ENCODE measurements at regions not wholly inside any gene's neighbourhood (a gene's known extent, or its start where the extent isn't known, plus 50 kb on each side); places are given as distances from the start of the nearest gene placed in this dataset.

DNA sequence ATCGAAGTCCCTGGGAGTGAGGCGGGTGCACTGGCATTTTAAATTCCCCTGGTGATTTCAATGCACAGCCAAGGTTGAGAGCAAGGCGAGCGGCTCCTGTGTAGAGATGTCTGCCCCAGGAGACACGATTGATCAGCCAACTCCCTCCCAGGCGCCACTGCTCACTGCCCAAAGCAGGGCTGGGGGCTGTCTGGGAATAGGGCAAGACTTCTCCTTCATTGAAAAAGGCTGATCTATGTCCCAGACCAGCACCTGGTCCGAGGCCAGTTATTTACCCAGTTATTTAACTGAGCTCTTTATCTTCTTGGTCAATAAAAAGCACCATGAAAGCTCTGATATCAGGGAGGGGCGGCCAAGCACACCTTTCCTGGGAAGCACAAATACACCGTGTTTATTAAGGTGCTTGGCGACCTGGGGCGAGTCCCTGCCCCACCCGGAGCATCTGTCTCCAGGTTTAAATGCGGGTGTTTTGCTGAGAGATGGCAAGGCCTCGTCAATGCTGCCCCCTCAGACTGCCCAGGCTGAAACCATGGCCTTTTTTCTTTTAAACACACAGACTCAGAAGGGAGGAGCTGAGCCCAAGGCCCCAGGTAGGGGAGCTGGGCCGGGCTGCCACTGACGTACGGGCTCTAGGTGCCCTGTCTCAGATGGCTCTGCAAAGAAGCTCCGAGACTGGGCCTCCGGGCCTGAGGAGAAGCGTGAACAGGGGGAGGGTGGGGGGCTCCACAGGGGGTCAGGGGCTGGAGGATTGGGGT, 73.9 kb upstream of the HPCAL1 start:
- Mint-ChIP-seq H3K27me3 (ENCODE audit: insufficient read depth, low read depth, poor library complexity) (peaks cover 6% of the 10 kb centered on the region), H3K4me1 (peaks cover 18% of the 10 kb centered on the region), H3K27ac (no peak overlapping the region), H3K36me3 (ENCODE audit: low read depth) (no peaks in the 10 kb centered on the region; the same call in 2 of the 3 replicates), H3K4me3 (no peak overlapping the region), H3K9me3 (no peaks in the 10 kb centered on the region; the same call in 2 of the 3 replicates)
- ATAC-seq (no peak), DNase-seq (ENCODE audit: low spot score) (no peak)
- TF ChIP-seq POLR2AphosphoS5 (IDR thresholded peaks at IDR 0.05; ENCODE audit: low read depth) (no peak), EZH2 (IDR thresholded peaks at IDR 0.05; ENCODE audit: low read depth, unreplicated experiment) (no peak), NANOG (IDR thresholded peaks at IDR 0.05; ENCODE audit: borderline replicate concordance) (no peak), EZH2phosphoT487 (IDR thresholded peaks at IDR 0.05; ENCODE audit: unreplicated experiment) (no peak), STAT1 (IDR thresholded peaks at IDR 0.05; ENCODE audit: unreplicated experiment) (no peak), JUNB (IDR thresholded peaks at IDR 0.05; ENCODE audit: unreplicated experiment) (no peak), CREB1 (CRISPR knock-in tag; IDR thresholded peaks at IDR 0.05; ENCODE audit: low read depth) (no peak), ZNF331 (CRISPR knock-in tag; IDR thresholded peaks at IDR 0.05; ENCODE audit: low read depth) (no peak), ZNF114 (CRISPR knock-in tag; IDR thresholded peaks at IDR 0.05) (no peak)
- TF ChIP-seq, protein P1, sequence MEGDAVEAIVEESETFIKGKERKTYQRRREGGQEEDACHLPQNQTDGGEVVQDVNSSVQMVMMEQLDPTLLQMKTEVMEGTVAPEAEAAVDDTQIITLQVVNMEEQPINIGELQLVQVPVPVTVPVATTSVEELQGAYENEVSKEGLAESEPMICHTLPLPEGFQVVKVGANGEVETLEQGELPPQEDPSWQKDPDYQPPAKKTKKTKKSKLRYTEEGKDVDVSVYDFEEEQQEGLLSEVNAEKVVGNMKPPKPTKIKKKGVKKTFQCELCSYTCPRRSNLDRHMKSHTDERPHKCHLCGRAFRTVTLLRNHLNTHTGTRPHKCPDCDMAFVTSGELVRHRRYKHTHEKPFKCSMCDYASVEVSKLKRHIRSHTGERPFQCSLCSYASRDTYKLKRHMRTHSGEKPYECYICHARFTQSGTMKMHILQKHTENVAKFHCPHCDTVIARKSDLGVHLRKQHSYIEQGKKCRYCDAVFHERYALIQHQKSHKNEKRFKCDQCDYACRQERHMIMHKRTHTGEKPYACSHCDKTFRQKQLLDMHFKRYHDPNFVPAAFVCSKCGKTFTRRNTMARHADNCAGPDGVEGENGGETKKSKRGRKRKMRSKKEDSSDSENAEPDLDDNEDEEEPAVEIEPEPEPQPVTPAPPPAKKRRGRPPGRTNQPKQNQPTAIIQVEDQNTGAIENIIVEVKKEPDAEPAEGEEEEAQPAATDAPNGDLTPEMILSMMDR (conservative IDR thresholded peaks at IDR 0.05; ENCODE audit: low read depth in 2 of 2): no peak
- TF ChIP-seq, protein P2, sequence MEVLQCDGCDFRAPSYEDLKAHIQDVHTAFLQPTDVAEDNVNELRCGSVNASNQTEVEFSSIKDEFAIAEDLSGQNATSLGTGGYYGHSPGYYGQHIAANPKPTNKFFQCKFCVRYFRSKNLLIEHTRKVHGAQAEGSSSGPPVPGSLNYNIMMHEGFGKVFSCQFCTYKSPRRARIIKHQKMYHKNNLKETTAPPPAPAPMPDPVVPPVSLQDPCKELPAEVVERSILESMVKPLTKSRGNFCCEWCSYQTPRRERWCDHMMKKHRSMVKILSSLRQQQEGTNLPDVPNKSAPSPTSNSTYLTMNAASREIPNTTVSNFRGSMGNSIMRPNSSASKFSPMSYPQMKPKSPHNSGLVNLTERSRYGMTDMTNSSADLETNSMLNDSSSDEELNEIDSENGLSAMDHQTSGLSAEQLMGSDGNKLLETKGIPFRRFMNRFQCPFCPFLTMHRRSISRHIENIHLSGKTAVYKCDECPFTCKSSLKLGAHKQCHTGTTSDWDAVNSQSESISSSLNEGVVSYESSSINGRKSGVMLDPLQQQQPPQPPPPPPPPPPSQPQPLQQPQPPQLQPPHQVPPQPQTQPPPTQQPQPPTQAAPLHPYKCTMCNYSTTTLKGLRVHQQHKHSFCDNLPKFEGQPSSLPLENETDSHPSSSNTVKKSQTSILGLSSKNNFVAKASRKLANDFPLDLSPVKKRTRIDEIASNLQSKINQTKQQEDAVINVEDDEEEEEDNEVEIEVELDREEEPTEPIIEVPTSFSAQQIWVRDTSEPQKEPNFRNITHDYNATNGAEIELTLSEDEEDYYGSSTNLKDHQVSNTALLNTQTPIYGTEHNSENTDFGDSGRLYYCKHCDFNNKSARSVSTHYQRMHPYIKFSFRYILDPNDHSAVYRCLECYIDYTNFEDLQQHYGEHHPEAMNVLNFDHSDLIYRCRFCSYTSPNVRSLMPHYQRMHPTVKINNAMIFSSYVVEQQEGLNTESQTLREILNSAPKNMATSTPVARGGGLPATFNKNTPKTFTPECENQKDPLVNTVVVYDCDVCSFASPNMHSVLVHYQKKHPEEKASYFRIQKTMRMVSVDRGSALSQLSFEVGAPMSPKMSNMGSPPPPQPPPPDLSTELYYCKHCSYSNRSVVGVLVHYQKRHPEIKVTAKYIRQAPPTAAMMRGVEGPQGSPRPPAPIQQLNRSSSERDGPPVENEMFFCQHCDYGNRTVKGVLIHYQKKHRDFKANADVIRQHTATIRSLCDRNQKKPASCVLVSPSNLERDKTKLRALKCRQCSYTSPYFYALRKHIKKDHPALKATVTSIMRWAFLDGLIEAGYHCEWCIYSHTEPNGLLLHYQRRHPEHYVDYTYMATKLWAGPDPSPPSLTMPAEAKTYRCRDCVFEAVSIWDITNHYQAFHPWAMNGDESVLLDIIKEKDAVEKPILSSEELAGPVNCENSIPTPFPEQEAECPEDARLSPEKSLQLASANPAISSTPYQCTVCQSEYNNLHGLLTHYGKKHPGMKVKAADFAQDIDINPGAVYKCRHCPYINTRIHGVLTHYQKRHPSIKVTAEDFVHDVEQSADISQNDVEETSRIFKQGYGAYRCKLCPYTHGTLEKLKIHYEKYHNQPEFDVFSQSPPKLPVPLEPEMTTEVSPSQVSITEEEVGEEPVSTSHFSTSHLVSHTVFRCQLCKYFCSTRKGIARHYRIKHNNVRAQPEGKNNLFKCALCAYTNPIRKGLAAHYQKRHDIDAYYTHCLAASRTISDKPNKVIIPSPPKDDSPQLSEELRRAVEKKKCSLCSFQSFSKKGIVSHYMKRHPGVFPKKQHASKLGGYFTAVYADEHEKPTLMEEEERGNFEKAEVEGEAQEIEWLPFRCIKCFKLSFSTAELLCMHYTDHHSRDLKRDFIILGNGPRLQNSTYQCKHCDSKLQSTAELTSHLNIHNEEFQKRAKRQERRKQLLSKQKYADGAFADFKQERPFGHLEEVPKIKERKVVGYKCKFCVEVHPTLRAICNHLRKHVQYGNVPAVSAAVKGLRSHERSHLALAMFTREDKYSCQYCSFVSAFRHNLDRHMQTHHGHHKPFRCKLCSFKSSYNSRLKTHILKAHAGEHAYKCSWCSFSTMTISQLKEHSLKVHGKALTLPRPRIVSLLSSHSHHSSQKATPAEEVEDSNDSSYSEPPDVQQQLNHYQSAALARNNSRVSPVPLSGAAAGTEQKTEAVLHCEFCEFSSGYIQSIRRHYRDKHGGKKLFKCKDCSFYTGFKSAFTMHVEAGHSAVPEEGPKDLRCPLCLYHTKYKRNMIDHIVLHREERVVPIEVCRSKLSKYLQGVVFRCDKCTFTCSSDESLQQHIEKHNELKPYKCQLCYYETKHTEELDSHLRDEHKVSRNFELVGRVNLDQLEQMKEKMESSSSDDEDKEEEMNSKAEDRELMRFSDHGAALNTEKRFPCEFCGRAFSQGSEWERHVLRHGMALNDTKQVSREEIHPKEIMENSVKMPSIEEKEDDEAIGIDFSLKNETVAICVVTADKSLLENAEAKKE (CRISPR knock-in tag; IDR thresholded peaks at IDR 0.05): no peak
- TF ChIP-seq, protein P3, sequence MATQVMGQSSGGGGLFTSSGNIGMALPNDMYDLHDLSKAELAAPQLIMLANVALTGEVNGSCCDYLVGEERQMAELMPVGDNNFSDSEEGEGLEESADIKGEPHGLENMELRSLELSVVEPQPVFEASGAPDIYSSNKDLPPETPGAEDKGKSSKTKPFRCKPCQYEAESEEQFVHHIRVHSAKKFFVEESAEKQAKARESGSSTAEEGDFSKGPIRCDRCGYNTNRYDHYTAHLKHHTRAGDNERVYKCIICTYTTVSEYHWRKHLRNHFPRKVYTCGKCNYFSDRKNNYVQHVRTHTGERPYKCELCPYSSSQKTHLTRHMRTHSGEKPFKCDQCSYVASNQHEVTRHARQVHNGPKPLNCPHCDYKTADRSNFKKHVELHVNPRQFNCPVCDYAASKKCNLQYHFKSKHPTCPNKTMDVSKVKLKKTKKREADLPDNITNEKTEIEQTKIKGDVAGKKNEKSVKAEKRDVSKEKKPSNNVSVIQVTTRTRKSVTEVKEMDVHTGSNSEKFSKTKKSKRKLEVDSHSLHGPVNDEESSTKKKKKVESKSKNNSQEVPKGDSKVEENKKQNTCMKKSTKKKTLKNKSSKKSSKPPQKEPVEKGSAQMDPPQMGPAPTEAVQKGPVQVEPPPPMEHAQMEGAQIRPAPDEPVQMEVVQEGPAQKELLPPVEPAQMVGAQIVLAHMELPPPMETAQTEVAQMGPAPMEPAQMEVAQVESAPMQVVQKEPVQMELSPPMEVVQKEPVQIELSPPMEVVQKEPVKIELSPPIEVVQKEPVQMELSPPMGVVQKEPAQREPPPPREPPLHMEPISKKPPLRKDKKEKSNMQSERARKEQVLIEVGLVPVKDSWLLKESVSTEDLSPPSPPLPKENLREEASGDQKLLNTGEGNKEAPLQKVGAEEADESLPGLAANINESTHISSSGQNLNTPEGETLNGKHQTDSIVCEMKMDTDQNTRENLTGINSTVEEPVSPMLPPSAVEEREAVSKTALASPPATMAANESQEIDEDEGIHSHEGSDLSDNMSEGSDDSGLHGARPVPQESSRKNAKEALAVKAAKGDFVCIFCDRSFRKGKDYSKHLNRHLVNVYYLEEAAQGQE (IDR thresholded peaks at IDR 0.05; ENCODE audit: unreplicated experiment): no peak
- TF ChIP-seq, protein P4, sequence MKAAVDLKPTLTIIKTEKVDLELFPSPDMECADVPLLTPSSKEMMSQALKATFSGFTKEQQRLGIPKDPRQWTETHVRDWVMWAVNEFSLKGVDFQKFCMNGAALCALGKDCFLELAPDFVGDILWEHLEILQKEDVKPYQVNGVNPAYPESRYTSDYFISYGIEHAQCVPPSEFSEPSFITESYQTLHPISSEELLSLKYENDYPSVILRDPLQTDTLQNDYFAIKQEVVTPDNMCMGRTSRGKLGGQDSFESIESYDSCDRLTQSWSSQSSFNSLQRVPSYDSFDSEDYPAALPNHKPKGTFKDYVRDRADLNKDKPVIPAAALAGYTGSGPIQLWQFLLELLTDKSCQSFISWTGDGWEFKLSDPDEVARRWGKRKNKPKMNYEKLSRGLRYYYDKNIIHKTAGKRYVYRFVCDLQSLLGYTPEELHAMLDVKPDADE (IDR thresholded peaks at IDR 0.05): no peak
- H3K27me3 ChIP-seq (ENCODE audit: insufficient read depth): no peaks in the 10 kb centered on the region
- H3F3A ChIP-seq (replicated peaks; ENCODE audit: low read depth): no peaks in the 10 kb centered on the region
- no peaks in the 10 kb centered on the region for H3K9me2 ChIP-seq (ENCODE audit: insufficient read depth)
- no peaks in the 10 kb centered on the region for H3K79me2 ChIP-seq (replicated peaks; ENCODE audit: insufficient read depth)
- H3K4me3 ChIP-seq: no peak overlapping the region
- no peak overlapping the region for H3K4me2 ChIP-seq
- H3K4me1 ChIP-seq (ENCODE audit: insufficient read depth): no peaks in the 10 kb centered on the region
- H4K20me1 ChIP-seq (replicated peaks; ENCODE audit: insufficient read depth): no peaks in the 10 kb centered on the region
- no peaks in the 10 kb centered on the region for H3K36me3 ChIP-seq (ENCODE audit: insufficient read depth)
- no peak overlapping the region for H2AFZ ChIP-seq
- no peak overlapping the region for H3K27ac ChIP-seq (ENCODE audit: low read depth)
